NT2/D1 (cell line): ENCODE measurements at regions not wholly inside any gene's neighbourhood (a gene's known extent, or its start where the extent isn't known, plus 50 kb on each side); places are given as distances from the start of the nearest gene placed in this dataset.

Source experiments
- SUZ12 ChIP-seq: IDR thresholded peaks from 2 replicates; pipeline ENCODE4 v1.6.1; 2011; ENCODE audit not compliant: insufficient read length, insufficient read depth; ENCODE audit errors: extremely low read depth
- YY1 ChIP-seq: IDR thresholded peaks from 2 replicates; pipeline ENCODE4 v1.6.1; 2011; ENCODE audit not compliant: insufficient read length, insufficient read depth
- ZNF274 ChIP-seq: IDR thresholded peaks from 2 replicates; pipeline ENCODE4 v1.6.1; 2011; ENCODE audit warnings: mild to moderate bottlenecking, low read depth, low read length

GRCh38 chr4:132691026-132691425 is 458.1 kb upstream of the PCDH10 start:
- TF ChIP-seq ZNF274 = no peak
- no peak for TF ChIP-seq YY1
- no peak for TF ChIP-seq SUZ12
